GM21529 (cell line): ENCODE measurements at regions not wholly inside any gene's neighbourhood (a gene's known extent, or its start where the extent isn't known, plus 50 kb on each side); places are given as distances from the start of the nearest gene placed in this dataset.
A peak's percentile ranks its signal among the peaks of the same experiment; 100 is the strongest.
"Not testable (repeated sequence)": the region's sequence is repeated elsewhere in the genome, so short reads cannot be mapped to it uniquely, and the experiment has no call there.

Experiments
- ATAC-seq: cut with Tn5 transposase; IDR thresholded peaks from one replicate; pipeline ENCODE4 v1.9.1; 2021; ENCODE audit not compliant: unreplicated experiment

GRCh38 chr2:13660231-13660630 lies 943.5 kb downstream of the TRIB2 start:
- no peak for ATAC-seq

GRCh38 chr2:13662055-13662454 lies 945.3 kb downstream of the TRIB2 start:
- no peak for ATAC-seq

- peak; percentile 83 for ATAC-seq
Measured at GRCh38 chr2:13666582-13667414, 950.1 kb downstream of the TRIB2 start.

GRCh38 chr2:13667415-13667757 lies 950.6 kb downstream of the TRIB2 start:
- ATAC-seq, result no peak

GRCh38 chr2:13669607-13670006 lies 952.9 kb downstream of the TRIB2 start:
- ATAC-seq, result no peak

- not testable (repeated sequence) for ATAC-seq
Measured at GRCh38 chr2:13673821-13674220, 957.1 kb downstream of the TRIB2 start.

- ATAC-seq, result no peak
Measured at GRCh38 chr2:13676269-13676668, 956.2 kb upstream of the LRATD1 start.

GRCh38 chr2:13681936-13682335 lies 950.6 kb upstream of the LRATD1 start:
- no peak for ATAC-seq

- no peak for ATAC-seq
Measured at GRCh38 chr2:13682540-13683272, 949.8 kb upstream of the LRATD1 start.

- no peak for ATAC-seq
Measured at GRCh38 chr2:13686262-13686661, 946.3 kb upstream of the LRATD1 start.

GRCh38 chr2:13694673-13695072 lies 937.8 kb upstream of the LRATD1 start:
- ATAC-seq, result no peak

GRCh38 chr2:13696601-13697000 lies 935.9 kb upstream of the LRATD1 start:
- no peak for ATAC-seq

GRCh38 chr2:13698847-13699246 lies 933.7 kb upstream of the LRATD1 start:
- ATAC-seq, result no peak

- ATAC-seq, result not testable (repeated sequence)
Measured at GRCh38 chr2:13699939-13700338, 932.6 kb upstream of the LRATD1 start.

GRCh38 chr2:13711154-13711553 lies 921.4 kb upstream of the LRATD1 start:
- ATAC-seq, result no peak

- ATAC-seq, result no peak
Measured at GRCh38 chr2:13714466-13714865, 918.1 kb upstream of the LRATD1 start.

- no peak for ATAC-seq
Measured at GRCh38 chr2:13725945-13726344, 906.6 kb upstream of the LRATD1 start.

- ATAC-seq, result no peak
Measured at GRCh38 chr2:13745330-13745729, 887.2 kb upstream of the LRATD1 start.

- ATAC-seq, result no peak
Measured at GRCh38 chr2:13751955-13752354, 880.6 kb upstream of the LRATD1 start.

- no peak for ATAC-seq
Measured at GRCh38 chr2:13758412-13758811, 874.1 kb upstream of the LRATD1 start.

GRCh38 chr2:13768274-13768673 lies 864.2 kb upstream of the LRATD1 start:
- peak; percentile 49 for ATAC-seq

GRCh38 chr2:13770279-13770678 lies 862.2 kb upstream of the LRATD1 start:
- ATAC-seq, result no peak
